HCT116 (cell line): ENCODE measurements at regions not wholly inside any gene's neighbourhood (a gene's known extent, or its start where the extent isn't known, plus 50 kb on each side); places are given as distances from the start of the nearest gene placed in this dataset.

Experiments
- ATAC-seq: fragments of 200-7000 bp; cut with Tn5 transposase; 2 replicates; pipeline ENCODE4 v1.9.1; 2020; ENCODE audit warnings: mild to moderate bottlenecking, moderate library complexity
- BruUV-seq: library from RNA; stranded (reverse); fragments of 400-500 nt; replicated peaks from 2 replicates; lab custom pipeline; 2021; lab: Mats Ljungman, UMichigan
- CTCF ChIA-PET: fragments of 300-600 bp; sonication (Branson Sonifier 250); formaldehyde crosslinking; loops from one replicate; lab custom pipeline; 2021; ENCODE audit warnings: antibody characterized with exemption; lab: Charles Lee
- POLR2A ChIA-PET: fragments of 300-600, 350-600 bp; sonication (Branson Sonifier 250); formaldehyde crosslinking; loops from one replicate; lab custom pipeline; 2021; ENCODE audit warnings: antibody characterized with exemption; lab: Charles Lee
- RAD21 ChIA-PET, 2 experiments: fragments of 300-600 bp; sonication (Branson Sonifier 250); formaldehyde crosslinking; loops; one replicate each; lab custom pipeline; 2023; ENCODE audit warnings: low total read pairs in 2 of 2; ENCODE audit not compliant: uncharacterized antibody in 2 of 2, unreplicated experiment in 2 of 2, low non-redundant PET in 1 of 2; lab: Charles Lee
- DNase-seq: peaks from one replicate; pipeline ENCODE4 v3.0.0-alpha.2; 2010; ENCODE audit warnings: low read depth, low spot score
- H2AFZ ChIP-seq: fragments of 200-600 bp; shearing (Covaris generic), sonication (generic); 2 replicates; pipeline ENCODE4 v1.6.1; 2017; ENCODE audit warnings: low read depth, mixed run types, mixed read lengths, antibody characterized with exemption, low read length; ENCODE audit not compliant: poor library complexity, severe bottlenecking
- H3K27ac ChIP-seq: 2 replicates; pipeline ENCODE4 v1.5.1; 2012; ENCODE audit warnings: low read depth, low read length
- H3K27me3 ChIP-seq: fragments of 200-600 bp; sonication (generic); 2 replicates; pipeline ENCODE4 v1.6.1; 2016; ENCODE audit warnings: mixed run types, low read length, mixed read lengths; ENCODE audit not compliant: insufficient read depth
- H3K36me3 ChIP-seq, 2 experiments: fragments of 200-500 bp in 1 of 2; fragments of 200-600 bp in 1 of 2; sonication (Bioruptor generic) in 1 of 2; sonication (generic) in 1 of 2; 2 replicates each; pipeline versions ENCODE4 v1.5.1 to v1.6.1; 2014 to 2016; ENCODE audit warnings: low read length in 2 of 2, inconsistent platforms in 1 of 2, mixed read lengths in 1 of 2, mixed run types in 1 of 2; ENCODE audit not compliant: insufficient read depth in 2 of 2, control insufficient read depth in 1 of 2
- H3K4me1 ChIP-seq, 2 experiments: fragments of 200-600 bp in 1 of 2; sonication (generic) in 1 of 2; 2 replicates each; pipeline versions ENCODE4 v1.5.1 to v1.6.1; 2012 to 2017; ENCODE audit warnings: low read length in 2 of 2, inconsistent platforms in 1 of 2, mild to moderate bottlenecking in 1 of 2, mixed read lengths in 1 of 2, mixed run types in 1 of 2, moderate library complexity in 1 of 2; ENCODE audit not compliant: insufficient read depth in 2 of 2, control insufficient read depth in 1 of 2
- H3K4me2 ChIP-seq: fragments of 200-600 bp; sonication (generic); 2 replicates; pipeline ENCODE4 v1.6.1; 2017; ENCODE audit warnings: mixed run types, low read length, mixed read lengths
- H3K4me3 ChIP-seq, 2 experiments: fragments of 200-600 bp in 1 of 2; sonication (generic) in 1 of 2; replicated peaks in 1 of 2; 2 replicates each; pipeline ENCODE4 v1.5.1; 2011 to 2016; ENCODE audit warnings: low read length in 2 of 2, control low read depth in 1 of 2, low read depth in 1 of 2, mild to moderate bottlenecking in 1 of 2, mixed read lengths in 1 of 2, mixed run types in 1 of 2
- H3K79me2 ChIP-seq: fragments of 200-600 bp; sonication (generic); 2 replicates; pipeline ENCODE4 v1.6.1; 2017; ENCODE audit warnings: mild to moderate bottlenecking, mixed run types, low read length, moderate library complexity, mixed read lengths; ENCODE audit not compliant: insufficient read depth
- H3K9ac ChIP-seq: fragments of 200-600 bp; sonication (generic); 2 replicates; pipeline ENCODE4 v1.6.1; 2016; ENCODE audit warnings: low read length, mixed read lengths
- H3K9me2 ChIP-seq: fragments of 200-600 bp; sonication (generic), shearing (Covaris generic); 2 replicates; pipeline ENCODE4 v1.6.1; 2017; ENCODE audit warnings: mixed run types, mild to moderate bottlenecking, moderate library complexity; ENCODE audit not compliant: insufficient read depth
- H3K9me3 ChIP-seq, 2 experiments: fragments of 200-500 bp in 1 of 2; fragments of 200-600 bp in 1 of 2; sonication (Bioruptor generic) in 1 of 2; sonication (generic) in 1 of 2; 2 replicates each; pipeline ENCODE4 v1.6.1; 2014 to 2017; ENCODE audit warnings: low read length in 2 of 2, mixed read lengths in 2 of 2, inconsistent platforms in 1 of 2, low read depth in 1 of 2, mild to moderate bottlenecking in 1 of 2, mixed run types in 1 of 2, moderate library complexity in 1 of 2; ENCODE audit not compliant: control insufficient read depth in 1 of 2, insufficient read depth in 1 of 2
- H4K20me1 ChIP-seq: fragments of 200-600 bp; sonication (generic), shearing (Covaris generic); 2 replicates; pipeline ENCODE4 v1.6.1; 2017; ENCODE audit warnings: mixed run types, mild to moderate bottlenecking, moderate library complexity; ENCODE audit not compliant: insufficient read depth
- FOSL1 ChIP-seq: IDR thresholded peaks from 2 replicates; pipeline ENCODE4 v1.6.1; 2012; ENCODE audit warnings: low read depth
- JUND ChIP-seq: IDR thresholded peaks from 2 replicates; pipeline ENCODE4 v1.6.1; 2012
- POLR2A ChIP-seq: IDR thresholded peaks from 2 replicates; pipeline ENCODE4 v1.7.0; 2011; ENCODE audit warnings: borderline replicate concordance; ENCODE audit not compliant: insufficient read depth, insufficient read length; ENCODE audit errors: extremely low read depth
- POLR2AphosphoS5 ChIP-seq: IDR thresholded peaks from 2 replicates; pipeline ENCODE4 v1.6.1; 2011; ENCODE audit warnings: mild to moderate bottlenecking, low read depth, low read length, moderate library complexity
- SP1 ChIP-seq: IDR thresholded peaks from 2 replicates; pipeline ENCODE4 v1.6.1; 2012; ENCODE audit warnings: low read depth
- SRF ChIP-seq: IDR thresholded peaks from 2 replicates; pipeline ENCODE4 v1.6.1; 2012; ENCODE audit warnings: low read depth
- TCF7L2 ChIP-seq: IDR thresholded peaks from 2 replicates; pipeline ENCODE4 v1.7.0; 2011; ENCODE audit warnings: borderline replicate concordance, inconsistent platforms; ENCODE audit not compliant: insufficient read depth, insufficient read length; ENCODE audit errors: extremely low read depth
- YY1 ChIP-seq: IDR thresholded peaks from 2 replicates; pipeline ENCODE4 v1.6.1; 2011; ENCODE audit warnings: low read length, low read depth, moderate library complexity, mild to moderate bottlenecking; ENCODE audit not compliant: insufficient replicate concordance; ENCODE audit errors: extremely low read depth
- ZFX ChIP-seq: fragments of 450-650 bp; IDR thresholded peaks from 2 replicates; pipeline ENCODE4 v1.6.1; 2017
- intact Hi-C: fragments of 100-400 bp; cut with micrococcal nuclease; formaldehyde crosslinking; loops from 2 replicates; pipeline ENCODE4 v1.10.0; 2022
- TF ChIP-seq, protein P1 (sequence below): IDR thresholded peaks from 2 replicates; pipeline ENCODE4 v1.6.1; 2012
- TF ChIP-seq, protein P2 (sequence below), 3 experiments: fragments of 200-600 bp in 1 of 3; sonication (generic) in 1 of 3; IDR thresholded peaks in 2 of 3; conservative IDR thresholded peaks in 1 of 3; 2 replicates each; pipeline ENCODE4 v1.5.1; 2012 to 2017; ENCODE audit warnings: low read depth in 2 of 3, low read length in 2 of 3, antibody characterized with exemption in 1 of 3, borderline replicate concordance in 1 of 3, control low read depth in 1 of 3, mild to moderate bottlenecking in 1 of 3, mixed read lengths in 1 of 3, mixed run types in 1 of 3, moderate library complexity in 1 of 3; ENCODE audit not compliant: insufficient read depth in 1 of 3
- TF ChIP-seq, protein P3 (sequence below): IDR thresholded peaks from 2 replicates; pipeline ENCODE4 v1.6.1; 2012
- TF ChIP-seq, protein P4 (sequence below): IDR thresholded peaks from 2 replicates; pipeline ENCODE4 v1.6.1; 2011; ENCODE audit warnings: mild to moderate bottlenecking, low read length, moderate library complexity; ENCODE audit not compliant: insufficient replicate concordance; ENCODE audit errors: extremely low read depth

DNA sequence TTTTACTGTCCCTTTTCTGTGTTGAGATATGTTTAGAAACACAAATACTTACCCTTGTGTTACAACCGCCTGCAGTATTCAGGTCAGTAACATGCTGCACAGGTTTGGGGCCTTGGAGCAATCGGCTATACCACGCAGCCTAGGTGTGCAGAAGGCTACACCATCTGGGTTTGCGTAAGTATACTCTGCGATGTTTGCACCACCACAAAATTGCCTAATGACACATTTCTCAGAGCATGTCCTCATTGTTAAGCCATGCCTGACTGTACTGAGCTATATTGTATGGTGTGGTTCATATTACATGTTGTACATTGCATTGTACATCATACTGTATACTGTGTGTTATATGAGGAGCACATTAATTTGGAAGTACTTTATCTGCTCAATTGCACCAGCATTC is 247.4 kb downstream of the RHOU start:
- no peaks in the 10 kb centered on the region for H3K79me2 ChIP-seq
- no peak for DNase-seq
- RAD21 ChIA-PET = no interaction called here

More for the DNA sequence above, 247.4 kb downstream of the RHOU start:
- TF ChIP-seq YY1 (no peak), TCF7L2 (no peak), FOSL1 (no peak), POLR2AphosphoS5 (no peak), ZFX (no peak), JUND (no peak), POLR2A (no peak), SRF (no peak), SP1 (no peak)
- TF ChIP-seq, protein P1, sequence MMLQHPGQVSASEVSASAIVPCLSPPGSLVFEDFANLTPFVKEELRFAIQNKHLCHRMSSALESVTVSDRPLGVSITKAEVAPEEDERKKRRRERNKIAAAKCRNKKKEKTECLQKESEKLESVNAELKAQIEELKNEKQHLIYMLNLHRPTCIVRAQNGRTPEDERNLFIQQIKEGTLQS = no peak
- TF ChIP-seq, protein P2, sequence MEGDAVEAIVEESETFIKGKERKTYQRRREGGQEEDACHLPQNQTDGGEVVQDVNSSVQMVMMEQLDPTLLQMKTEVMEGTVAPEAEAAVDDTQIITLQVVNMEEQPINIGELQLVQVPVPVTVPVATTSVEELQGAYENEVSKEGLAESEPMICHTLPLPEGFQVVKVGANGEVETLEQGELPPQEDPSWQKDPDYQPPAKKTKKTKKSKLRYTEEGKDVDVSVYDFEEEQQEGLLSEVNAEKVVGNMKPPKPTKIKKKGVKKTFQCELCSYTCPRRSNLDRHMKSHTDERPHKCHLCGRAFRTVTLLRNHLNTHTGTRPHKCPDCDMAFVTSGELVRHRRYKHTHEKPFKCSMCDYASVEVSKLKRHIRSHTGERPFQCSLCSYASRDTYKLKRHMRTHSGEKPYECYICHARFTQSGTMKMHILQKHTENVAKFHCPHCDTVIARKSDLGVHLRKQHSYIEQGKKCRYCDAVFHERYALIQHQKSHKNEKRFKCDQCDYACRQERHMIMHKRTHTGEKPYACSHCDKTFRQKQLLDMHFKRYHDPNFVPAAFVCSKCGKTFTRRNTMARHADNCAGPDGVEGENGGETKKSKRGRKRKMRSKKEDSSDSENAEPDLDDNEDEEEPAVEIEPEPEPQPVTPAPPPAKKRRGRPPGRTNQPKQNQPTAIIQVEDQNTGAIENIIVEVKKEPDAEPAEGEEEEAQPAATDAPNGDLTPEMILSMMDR (IDR thresholded peaks at IDR 0.05 in 2 of 3, conservative IDR thresholded peaks at IDR 0.05 in 1 of 3; ENCODE audit: borderline replicate concordance in 1 of 3, insufficient read depth in 1 of 3, low read depth in 2 of 3, low read length in 2 of 3) = no peak
- TF ChIP-seq, protein P3, sequence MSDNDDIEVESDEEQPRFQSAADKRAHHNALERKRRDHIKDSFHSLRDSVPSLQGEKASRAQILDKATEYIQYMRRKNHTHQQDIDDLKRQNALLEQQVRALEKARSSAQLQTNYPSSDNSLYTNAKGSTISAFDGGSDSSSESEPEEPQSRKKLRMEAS = no peak
- TF ChIP-seq, protein P4, sequence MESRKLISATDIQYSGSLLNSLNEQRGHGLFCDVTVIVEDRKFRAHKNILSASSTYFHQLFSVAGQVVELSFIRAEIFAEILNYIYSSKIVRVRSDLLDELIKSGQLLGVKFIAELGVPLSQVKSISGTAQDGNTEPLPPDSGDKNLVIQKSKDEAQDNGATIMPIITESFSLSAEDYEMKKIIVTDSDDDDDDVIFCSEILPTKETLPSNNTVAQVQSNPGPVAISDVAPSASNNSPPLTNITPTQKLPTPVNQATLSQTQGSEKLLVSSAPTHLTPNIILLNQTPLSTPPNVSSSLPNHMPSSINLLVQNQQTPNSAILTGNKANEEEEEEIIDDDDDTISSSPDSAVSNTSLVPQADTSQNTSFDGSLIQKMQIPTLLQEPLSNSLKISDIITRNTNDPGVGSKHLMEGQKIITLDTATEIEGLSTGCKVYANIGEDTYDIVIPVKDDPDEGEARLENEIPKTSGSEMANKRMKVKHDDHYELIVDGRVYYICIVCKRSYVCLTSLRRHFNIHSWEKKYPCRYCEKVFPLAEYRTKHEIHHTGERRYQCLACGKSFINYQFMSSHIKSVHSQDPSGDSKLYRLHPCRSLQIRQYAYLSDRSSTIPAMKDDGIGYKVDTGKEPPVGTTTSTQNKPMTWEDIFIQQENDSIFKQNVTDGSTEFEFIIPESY = no peak
- ATAC-seq = no peak
- CTCF ChIA-PET = no interaction called here
- intact Hi-C loops = no loop called here
- Histone ChIP-seq H3K4me2 (no peak overlapping the region), H3K36me3 (no peaks in the 10 kb centered on the region), H3K9ac (no peak overlapping the region), H3K4me1 (no peaks in the 10 kb centered on the region), H3K27me3 (no peaks in the 10 kb centered on the region), H3K27ac (no peak overlapping the region), H3K9me3 (no peaks in the 10 kb centered on the region), H4K20me1 (no peaks in the 10 kb centered on the region), H2AFZ (no peak overlapping the region), H3K4me3 (no peak overlapping the region), H3K9me2 (no peaks in the 10 kb centered on the region)
- POLR2A ChIA-PET = no interaction called here
- no TSS peak for BruUV-seq
